HUES48 (cell line): ENCODE measurements at regions not wholly inside any gene's neighbourhood (a gene's known extent, or its start where the extent isn't known, plus 50 kb on each side); places are given as distances from the start of the nearest gene placed in this dataset.

ENCODE experiments used
- H3K27ac ChIP-seq: one replicate; pipeline ENCODE4 v1.7.0; 2013; ENCODE audit warnings: low read depth, low read length, inconsistent platforms
- H3K27me3 ChIP-seq: 2 replicates; pipeline ENCODE4 v1.6.1; 2013; ENCODE audit warnings: mild to moderate bottlenecking, low read length; ENCODE audit not compliant: control insufficient read depth, insufficient read depth
- H3K36me3 ChIP-seq: 2 replicates; pipeline ENCODE4 v1.6.1; 2013; ENCODE audit warnings: low read length; ENCODE audit not compliant: control insufficient read depth, insufficient read depth
- H3K4me1 ChIP-seq: 2 replicates; pipeline ENCODE4 v1.6.1; 2013; ENCODE audit warnings: mild to moderate bottlenecking, low read length; ENCODE audit not compliant: control insufficient read depth, insufficient read depth
- H3K4me3 ChIP-seq: 2 replicates; pipeline ENCODE4 v1.5.1; 2013; ENCODE audit warnings: mild to moderate bottlenecking, low read depth, low read length
- H3K9ac ChIP-seq: 2 replicates; pipeline ENCODE4 v1.6.1; 2013; ENCODE audit warnings: mild to moderate bottlenecking, low read depth, low read length, moderate library complexity
- H3K9me3 ChIP-seq: 2 replicates; pipeline ENCODE4 v1.6.1; 2013; ENCODE audit warnings: low read length; ENCODE audit not compliant: control insufficient read depth, insufficient read depth

GRCh38 chr3:168977716-168978374 lies 685.7 kb downstream of the MECOM start:
- Histone ChIP-seq H3K9ac (no peak overlapping the region), H3K36me3 (no peaks in the 10 kb centered on the region), H3K4me3 (no peak overlapping the region), H3K9me3 (no peaks in the 10 kb centered on the region), H3K4me1 (no peaks in the 10 kb centered on the region), H3K27me3 (no peaks in the 10 kb centered on the region), H3K27ac (no peak overlapping the region)

GRCh38 chr3:168976969-168977368 lies 686.5 kb downstream of the MECOM start:
- Histone ChIP-seq H3K9me3 (no peaks in the 10 kb centered on the region), H3K4me1 (no peaks in the 10 kb centered on the region), H3K27ac (no peak overlapping the region), H3K36me3 (no peaks in the 10 kb centered on the region), H3K27me3 (no peaks in the 10 kb centered on the region), H3K9ac (no peak overlapping the region), H3K4me3 (no peak overlapping the region)

- no peaks in the 10 kb centered on the region for H3K9me3 ChIP-seq
- no peak overlapping the region for H3K9ac ChIP-seq
- H3K36me3 ChIP-seq = no peaks in the 10 kb centered on the region
- H3K4me3 ChIP-seq = no peak overlapping the region
- no peaks in the 10 kb centered on the region for H3K4me1 ChIP-seq
- H3K27me3 ChIP-seq = no peaks in the 10 kb centered on the region
- no peak overlapping the region for H3K27ac ChIP-seq
Observed at GRCh38 chr3:168975576-168975975, 687.9 kb downstream of the MECOM start.

GRCh38 chr3:168974617-168975403 lies 688.7 kb downstream of the MECOM start:
- Histone ChIP-seq H3K36me3 (no peaks in the 10 kb centered on the region), H3K9ac (no peak overlapping the region), H3K27ac (no peak overlapping the region)

GRCh38 chr3:168973897-168974296 lies 689.6 kb downstream of the MECOM start:
- Histone ChIP-seq H3K9ac (no peak overlapping the region), H3K9me3 (no peaks in the 10 kb centered on the region), H3K27me3 (no peaks in the 10 kb centered on the region), H3K4me3 (no peak overlapping the region), H3K27ac (no peak overlapping the region), H3K36me3 (no peaks in the 10 kb centered on the region), H3K4me1 (no peaks in the 10 kb centered on the region; the same call in 1 of the 2 replicates)

More at GRCh38 chr3:168974617-168975403, 688.7 kb downstream of the MECOM start:
- Histone ChIP-seq H3K9me3 (no peaks in the 10 kb centered on the region), H3K27me3 (no peaks in the 10 kb centered on the region), H3K4me3 (no peak overlapping the region), H3K4me1 (no peaks in the 10 kb centered on the region)

GRCh38 chr3:168973206-168973605 lies 690.3 kb downstream of the MECOM start:
- Histone ChIP-seq H3K9ac (no peak overlapping the region), H3K27ac (no peak overlapping the region), H3K36me3 (no peaks in the 10 kb centered on the region), H3K27me3 (no peaks in the 10 kb centered on the region), H3K9me3 (no peaks in the 10 kb centered on the region), H3K4me3 (no peak overlapping the region), H3K4me1 (no peaks in the 10 kb centered on the region; the same call in 1 of the 2 replicates)

- Histone ChIP-seq H3K27ac (no peak overlapping the region), H3K36me3 (no peaks in the 10 kb centered on the region), H3K4me3 (no peak overlapping the region), H3K4me1 (no peaks in the 10 kb centered on the region; the same call in 1 of the 2 replicates), H3K9ac (no peak overlapping the region), H3K27me3 (no peaks in the 10 kb centered on the region), H3K9me3 (no peaks in the 10 kb centered on the region)
Observed at GRCh38 chr3:168968609-168969008, 694.9 kb downstream of the MECOM start.

- Histone ChIP-seq H3K4me1 (peaks cover 13% of the 10 kb centered on the region), H3K9me3 (no peaks in the 10 kb centered on the region), H3K9ac (no peak overlapping the region), H3K27me3 (no peaks in the 10 kb centered on the region), H3K36me3 (no peaks in the 10 kb centered on the region), H3K4me3 (no peak overlapping the region), H3K27ac (no peak overlapping the region)
Observed at GRCh38 chr3:168964736-168965135, 698.8 kb downstream of the MECOM start.

- H3K4me3 ChIP-seq = no peak overlapping the region
- H3K9ac ChIP-seq = no peak overlapping the region
- H3K4me1 ChIP-seq = peaks cover 18% of the 10 kb centered on the region
- H3K9me3 ChIP-seq = no peaks in the 10 kb centered on the region
- H3K27me3 ChIP-seq = no peaks in the 10 kb centered on the region
- no peak overlapping the region for H3K27ac ChIP-seq
- H3K36me3 ChIP-seq = no peaks in the 10 kb centered on the region
Observed at GRCh38 chr3:168961271-168961670, 702.2 kb downstream of the MECOM start.

GRCh38 chr3:168959731-168960130 lies 703.8 kb downstream of the MECOM start:
- Histone ChIP-seq H3K4me3 (no peak overlapping the region), H3K27me3 (no peaks in the 10 kb centered on the region), H3K4me1 (peaks cover 18% of the 10 kb centered on the region), H3K9ac (no peak overlapping the region), H3K9me3 (no peaks in the 10 kb centered on the region), H3K27ac (no peak overlapping the region), H3K36me3 (no peaks in the 10 kb centered on the region)

- H3K9ac ChIP-seq = no peak overlapping the region
- peaks cover 21% of the 10 kb centered on the region for H3K4me1 ChIP-seq
- no peaks in the 10 kb centered on the region for H3K9me3 ChIP-seq
- H3K27ac ChIP-seq = no peak overlapping the region
- H3K36me3 ChIP-seq = no peaks in the 10 kb centered on the region
- no peaks in the 10 kb centered on the region for H3K27me3 ChIP-seq
- H3K4me3 ChIP-seq = no peak overlapping the region
Observed at GRCh38 chr3:168958466-168958865, 705.0 kb downstream of the MECOM start.
